WTC11 (cell line): ENCODE measurements at regions not wholly inside any gene's neighbourhood (a gene's known extent, or its start where the extent isn't known, plus 50 kb on each side); places are given as distances from the start of the nearest gene placed in this dataset.

Experiments used
- ATAC-seq: fragments of 200-7000 bp; cut with Tn5 transposase; 2 replicates; pipeline ENCODE4 v1.10.0; 2021; ENCODE audit warnings: mild to moderate bottlenecking, moderate library complexity
- CTCF ChIA-PET: fragments of 300-600 bp; sonication (Branson Sonifier 250); formaldehyde crosslinking; loops from one replicate; lab custom pipeline; 2021; ENCODE audit warnings: antibody characterized with exemption; lab: Charles Lee
- POLR2A ChIA-PET: fragments of 350-600 bp; sonication (Branson Sonifier 250); formaldehyde crosslinking; loops from one replicate; lab custom pipeline; 2021; ENCODE audit warnings: antibody characterized with exemption; lab: Charles Lee
- DNase-seq: peaks from one replicate; pipeline ENCODE4 v3.0.0; 2021; ENCODE audit warnings: low spot score
- H3K27ac Mint-ChIP-seq: 2 replicates; pipeline ENCODE4 v1.8.0; 2021; ENCODE audit warnings: mixed read lengths
- H3K27me3 Mint-ChIP-seq: 2 replicates; pipeline ENCODE4 v1.8.0; 2021; ENCODE audit warnings: low read depth, mild to moderate bottlenecking, moderate library complexity, mixed read lengths
- H3K36me3 Mint-ChIP-seq: 2 replicates; pipeline ENCODE4 v1.8.0; 2021; ENCODE audit warnings: mixed read lengths
- H3K4me1 Mint-ChIP-seq: 2 replicates; pipeline ENCODE4 v1.8.0; 2022; ENCODE audit warnings: mixed read lengths
- H3K4me3 Mint-ChIP-seq: 2 replicates; pipeline ENCODE4 v1.8.0; 2021; ENCODE audit warnings: mild to moderate bottlenecking, moderate library complexity, mixed read lengths
- H3K9me3 Mint-ChIP-seq: 2 replicates; pipeline ENCODE4 v1.8.0; 2021; ENCODE audit warnings: mixed read lengths
- FOXP1 ChIP-seq: sonication (generic); formaldehyde crosslinking; IDR thresholded peaks from 2 replicates; pipeline ENCODE4 v1.8.0; 2022; ENCODE audit warnings: missing genetic modification reagents, mild to moderate bottlenecking, moderate library complexity, borderline replicate concordance
- JAZF1 ChIP-seq: fragments of 250-450 bp; sonication (Bioruptor Pico); IDR thresholded peaks from 2 replicates; pipeline ENCODE4 v1.9.0; 2021; ENCODE audit warnings: moderate library complexity, mild to moderate bottlenecking, inconsistent platforms
- MXD4 ChIP-seq: fragments of 250-450 bp; sonication (Bioruptor Pico); IDR thresholded peaks from 2 replicates; pipeline ENCODE4 v1.8.0; 2021; ENCODE audit warnings: mild to moderate bottlenecking, moderate library complexity, borderline replicate concordance
- SMAD4 ChIP-seq: sonication (generic); formaldehyde crosslinking; IDR thresholded peaks from 2 replicates; pipeline ENCODE4 v1.8.0; 2022; ENCODE audit warnings: mild to moderate bottlenecking, missing genetic modification reagents
- TCF7 ChIP-seq: sonication (generic); formaldehyde crosslinking; IDR thresholded peaks from 2 replicates; pipeline ENCODE4 v1.8.0; 2022; ENCODE audit warnings: mild to moderate bottlenecking, low read depth, missing genetic modification reagents, moderate library complexity
- ZBTB21 ChIP-seq: sonication (generic); formaldehyde crosslinking; IDR thresholded peaks from 2 replicates; pipeline ENCODE4 v1.8.1; 2023; ENCODE audit warnings: mild to moderate bottlenecking, missing genetic modification reagents, borderline replicate concordance
- ZNF219 ChIP-seq: sonication (generic); formaldehyde crosslinking; IDR thresholded peaks from 2 replicates; pipeline ENCODE4 v1.8.0; 2023; ENCODE audit warnings: missing genetic modification reagents, mild to moderate bottlenecking, borderline replicate concordance
- ZNF263 ChIP-seq: sonication (generic); formaldehyde crosslinking; IDR thresholded peaks from 2 replicates; pipeline ENCODE4 v1.8.1; 2022; ENCODE audit warnings: low read depth, mild to moderate bottlenecking, moderate library complexity, missing genetic modification reagents
- ZNF281 ChIP-seq: sonication (generic); formaldehyde crosslinking; IDR thresholded peaks from 2 replicates; pipeline ENCODE4 v1.8.0; 2023; ENCODE audit warnings: mild to moderate bottlenecking, missing genetic modification reagents
- ZNF532 ChIP-seq: fragments of 250-450 bp; sonication (Bioruptor Pico); IDR thresholded peaks from 2 replicates; pipeline ENCODE4 v1.9.0; 2021; ENCODE audit warnings: mild to moderate bottlenecking, borderline replicate concordance
- TF ChIP-seq, protein P1 (sequence below): sonication (generic); formaldehyde crosslinking; conservative IDR thresholded peaks from 2 replicates; pipeline ENCODE4 v1.8.1; 2023; ENCODE audit warnings: mild to moderate bottlenecking, low read depth, missing genetic modification reagents, moderate library complexity
- TF ChIP-seq, protein P2 (sequence below): fragments of 250-450 bp; sonication (Bioruptor Pico); IDR thresholded peaks from 2 replicates; pipeline ENCODE4 v1.9.0; 2021; ENCODE audit warnings: moderate library complexity, mild to moderate bottlenecking, inconsistent platforms, borderline replicate concordance
- TF ChIP-seq, protein P3 (sequence below): sonication (generic); formaldehyde crosslinking; IDR thresholded peaks from 2 replicates; pipeline ENCODE4 v1.8.1; 2023; ENCODE audit warnings: mild to moderate bottlenecking, missing genetic modification reagents

DNA sequence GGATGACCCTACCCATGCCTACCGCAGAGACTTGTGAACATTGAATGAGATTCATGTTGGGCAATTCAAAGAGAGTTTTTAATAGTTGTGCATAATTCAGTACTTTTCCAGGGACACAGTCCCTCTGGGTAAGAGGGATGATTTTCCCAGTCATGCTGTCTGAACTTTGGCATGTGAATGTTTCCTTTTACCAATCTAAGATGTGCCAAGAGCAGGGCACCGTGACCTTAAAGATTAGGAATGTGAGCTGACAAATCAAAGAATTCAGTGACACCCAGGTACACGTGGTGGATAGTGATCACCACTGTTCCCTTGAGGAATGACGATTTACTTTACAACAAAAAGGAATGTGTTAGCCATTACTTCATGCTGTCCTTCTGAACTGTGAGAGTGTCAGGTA, 515.6 kb downstream of the PPARGC1A start:
- H3K9me3 Mint-ChIP-seq: no peaks in the 10 kb centered on the region
- no peak for ATAC-seq
- H3K4me3 Mint-ChIP-seq: no peak overlapping the region
- TF ChIP-seq FOXP1: no peak
- TF ChIP-seq ZNF219 (CRISPR knock-in tag): no peak
- no peak for TF ChIP-seq ZBTB21 (CRISPR knock-in tag)
- TF ChIP-seq SMAD4 (CRISPR knock-in tag): no peak
- no peak for TF ChIP-seq JAZF1 (CRISPR knock-in tag)
- TF ChIP-seq, protein P1, sequence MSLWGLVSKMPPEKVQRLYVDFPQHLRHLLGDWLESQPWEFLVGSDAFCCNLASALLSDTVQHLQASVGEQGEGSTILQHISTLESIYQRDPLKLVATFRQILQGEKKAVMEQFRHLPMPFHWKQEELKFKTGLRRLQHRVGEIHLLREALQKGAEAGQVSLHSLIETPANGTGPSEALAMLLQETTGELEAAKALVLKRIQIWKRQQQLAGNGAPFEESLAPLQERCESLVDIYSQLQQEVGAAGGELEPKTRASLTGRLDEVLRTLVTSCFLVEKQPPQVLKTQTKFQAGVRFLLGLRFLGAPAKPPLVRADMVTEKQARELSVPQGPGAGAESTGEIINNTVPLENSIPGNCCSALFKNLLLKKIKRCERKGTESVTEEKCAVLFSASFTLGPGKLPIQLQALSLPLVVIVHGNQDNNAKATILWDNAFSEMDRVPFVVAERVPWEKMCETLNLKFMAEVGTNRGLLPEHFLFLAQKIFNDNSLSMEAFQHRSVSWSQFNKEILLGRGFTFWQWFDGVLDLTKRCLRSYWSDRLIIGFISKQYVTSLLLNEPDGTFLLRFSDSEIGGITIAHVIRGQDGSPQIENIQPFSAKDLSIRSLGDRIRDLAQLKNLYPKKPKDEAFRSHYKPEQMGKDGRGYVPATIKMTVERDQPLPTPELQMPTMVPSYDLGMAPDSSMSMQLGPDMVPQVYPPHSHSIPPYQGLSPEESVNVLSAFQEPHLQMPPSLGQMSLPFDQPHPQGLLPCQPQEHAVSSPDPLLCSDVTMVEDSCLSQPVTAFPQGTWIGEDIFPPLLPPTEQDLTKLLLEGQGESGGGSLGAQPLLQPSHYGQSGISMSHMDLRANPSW (CRISPR knock-in tag): no peak
- TF ChIP-seq, protein P2, sequence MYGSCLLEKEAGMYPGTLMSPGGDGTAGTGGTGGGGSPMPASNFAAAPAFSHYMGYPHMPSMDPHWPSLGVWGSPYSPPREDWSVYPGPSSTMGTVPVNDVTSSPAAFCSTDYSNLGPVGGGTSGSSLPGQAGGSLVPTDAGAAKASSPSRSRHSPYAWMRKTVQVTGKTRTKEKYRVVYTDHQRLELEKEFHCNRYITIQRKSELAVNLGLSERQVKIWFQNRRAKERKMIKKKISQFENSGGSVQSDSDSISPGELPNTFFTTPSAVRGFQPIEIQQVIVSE: no peak
- no peak for TF ChIP-seq ZNF281 (CRISPR knock-in tag)
- TF ChIP-seq TCF7 (CRISPR knock-in tag): no peak
- no peak for TF ChIP-seq MXD4 (CRISPR knock-in tag)
- TF ChIP-seq ZNF263 (CRISPR knock-in tag): no peak
- TF ChIP-seq, protein P3, sequence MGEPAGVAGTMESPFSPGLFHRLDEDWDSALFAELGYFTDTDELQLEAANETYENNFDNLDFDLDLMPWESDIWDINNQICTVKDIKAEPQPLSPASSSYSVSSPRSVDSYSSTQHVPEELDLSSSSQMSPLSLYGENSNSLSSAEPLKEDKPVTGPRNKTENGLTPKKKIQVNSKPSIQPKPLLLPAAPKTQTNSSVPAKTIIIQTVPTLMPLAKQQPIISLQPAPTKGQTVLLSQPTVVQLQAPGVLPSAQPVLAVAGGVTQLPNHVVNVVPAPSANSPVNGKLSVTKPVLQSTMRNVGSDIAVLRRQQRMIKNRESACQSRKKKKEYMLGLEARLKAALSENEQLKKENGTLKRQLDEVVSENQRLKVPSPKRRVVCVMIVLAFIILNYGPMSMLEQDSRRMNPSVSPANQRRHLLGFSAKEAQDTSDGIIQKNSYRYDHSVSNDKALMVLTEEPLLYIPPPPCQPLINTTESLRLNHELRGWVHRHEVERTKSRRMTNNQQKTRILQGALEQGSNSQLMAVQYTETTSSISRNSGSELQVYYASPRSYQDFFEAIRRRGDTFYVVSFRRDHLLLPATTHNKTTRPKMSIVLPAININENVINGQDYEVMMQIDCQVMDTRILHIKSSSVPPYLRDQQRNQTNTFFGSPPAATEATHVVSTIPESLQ (CRISPR knock-in tag): no peak
- no peak for TF ChIP-seq ZNF532 (CRISPR knock-in tag)
- TF ChIP-seq, all 79 proteins: peak for 0
- no peaks in the 10 kb centered on the region for H3K36me3 Mint-ChIP-seq
- H3K4me1 Mint-ChIP-seq: peaks cover 23% of the 10 kb centered on the region
- POLR2A ChIA-PET: no interaction called here
- peaks cover 23% of the 10 kb centered on the region for H3K27me3 Mint-ChIP-seq
- CTCF ChIA-PET: no interaction called here
- DNase-seq: no peak
- no peak overlapping the region for H3K27ac Mint-ChIP-seq
